ENCODE measurements at regions not wholly inside any gene's neighbourhood (a gene's known extent, or its start where the extent isn't known, plus 50 kb on each side); places are given as distances from the start of the nearest gene placed in this dataset.

GRCh38 chr10:21213381-21213780 lies 312.1 kb downstream of the SKIDA1 start:
- no peak for TF ChIP-seq POLR2A (IDR thresholded peaks at IDR 0.05)
- TF ChIP-seq CTCF (IDR thresholded peaks at IDR 0.05): no peak
- TF ChIP-seq POLR2AphosphoS5 (IDR thresholded peaks at IDR 0.05): no peak
- no peak for TF ChIP-seq EP300 (IDR thresholded peaks at IDR 0.05)

Data from stomach (tissue), 4 donors.